K562 (cell line): ENCODE measurements at regions not wholly inside any gene's neighbourhood (a gene's known extent, or its start where the extent isn't known, plus 50 kb on each side); places are given as distances from the start of the nearest gene placed in this dataset.

Source experiments
- ATAC-seq: fragments of 200-7000 bp; cut with Tn5 transposase; 3 replicates; pipeline ENCODE4 v1.9.1; 2020; ENCODE audit warnings: moderate library complexity
- BruUV-seq: library from RNA; stranded (reverse); fragments of 400-500 nt; replicated peaks from 2 replicates; lab custom pipeline; 2021; lab: Mats Ljungman, UMichigan
- CTCF ChIA-PET: fragments of 300-600 bp; formaldehyde crosslinking; extraction: SDS; loops from one replicate; lab custom pipeline; 2021; ENCODE audit warnings: low intra/inter-chr PET ratio; lab: Yijun Ruan, JAX
- POLR2A ChIA-PET: fragments of 300-600, 350-650 bp; sonication (Branson Sonifier 250); formaldehyde crosslinking; extraction: SDS; loops from one replicate; lab custom pipeline; 2021; ENCODE audit warnings: antibody characterized with exemption, inconsistent platforms; lab: Yijun Ruan, JAX
- DNase-seq, 4 experiments: peaks; one replicate each; pipeline versions ENCODE4 v3.0.0 to v3.0.0-alpha.2; 2011 to 2018; ENCODE audit warnings: low spot score in 3 of 4, mixed read lengths in 3 of 4; ENCODE audit errors: extremely low read depth in 1 of 4
- FAIRE-seq: peaks from 2 replicates; lab custom pipeline; 2011; peaks lifted over from hg19 to GRCh38; lab: Jason Lieb, UNC
- H2AFZ ChIP-seq: 2 replicates; pipeline ENCODE4 v1.6.0; 2011; ENCODE audit warnings: low read depth, low read length, control low read depth, inconsistent platforms
- H3K27ac ChIP-seq: fragments of 200-600 bp; 3 replicates; pipeline ENCODE4 v1.8.0; 2011; ENCODE audit warnings: low read depth, mild to moderate bottlenecking, control low read depth, inconsistent platforms, low read length, moderate library complexity, mixed read lengths; ENCODE audit errors: extremely low read depth
- H3K27me3 ChIP-seq, 2 experiments: fragments of 300-600 bp in 1 of 2; 2 replicates in 1 of 2; 3 replicates in 1 of 2; pipeline versions ENCODE4 v1.6.0 to v1.8.0; 2011; ENCODE audit warnings: inconsistent platforms in 2 of 2, low read length in 2 of 2, mild to moderate bottlenecking in 1 of 2, mixed read lengths in 1 of 2, moderate library complexity in 1 of 2; ENCODE audit not compliant: control insufficient read depth in 2 of 2, insufficient read depth in 2 of 2
- H3K36me3 ChIP-seq: fragments of 300-600 bp; 3 replicates; pipeline ENCODE4 v1.8.0; 2011; ENCODE audit warnings: mild to moderate bottlenecking, low read length, inconsistent platforms; ENCODE audit not compliant: control insufficient read depth, insufficient read depth
- H3K4me1 ChIP-seq, 2 experiments: fragments of 200-600 bp in 1 of 2; replicated peaks in 1 of 2; 2 replicates in 1 of 2; 3 replicates in 1 of 2; pipeline versions ENCODE4 v1.5.1 to v1.8.0; 2011; ENCODE audit warnings: inconsistent platforms in 2 of 2, low read length in 2 of 2, mild to moderate bottlenecking in 1 of 2, mixed read lengths in 1 of 2, moderate library complexity in 1 of 2; ENCODE audit not compliant: control insufficient read depth in 2 of 2, insufficient read depth in 2 of 2
- H3K4me2 ChIP-seq: 2 replicates; pipeline ENCODE4 v1.6.1; 2011; ENCODE audit warnings: low read length, control low read depth, inconsistent platforms, mixed read lengths; ENCODE audit not compliant: insufficient read depth
- H3K4me3 ChIP-seq: fragments of 200-600 bp; sonication (generic), shearing (Covaris generic); 2 replicates; pipeline ENCODE4 v1.5.1; 2016; ENCODE audit warnings: control low read depth, inconsistent platforms
- H3K79me2 ChIP-seq: fragments of 200-600 bp; 3 replicates; pipeline ENCODE4 v1.8.0; 2011; ENCODE audit warnings: low read length, inconsistent platforms; ENCODE audit not compliant: control insufficient read depth, insufficient read depth
- H3K9ac ChIP-seq, 2 experiments: 2 replicates each; pipeline versions ENCODE4 v1.6.0 to v1.6.1; 2011; ENCODE audit warnings: low read depth in 2 of 2, low read length in 2 of 2, control low read depth in 1 of 2, inconsistent platforms in 1 of 2, mild to moderate bottlenecking in 1 of 2, mixed read lengths in 1 of 2; ENCODE audit not compliant: insufficient read depth in 1 of 2
- H3K9me1 ChIP-seq: one replicate; pipeline ENCODE4 v1.6.0; 2011; ENCODE audit warnings: inconsistent platforms, mild to moderate bottlenecking, low read length, moderate library complexity; ENCODE audit not compliant: control insufficient read depth, insufficient read depth
- H3K9me3 ChIP-seq: replicated peaks from 2 replicates; pipeline ENCODE4 v1.5.1; 2011; ENCODE audit warnings: low read depth, low read length, inconsistent platforms; ENCODE audit not compliant: control insufficient read depth, insufficient read depth
- H4K20me1 ChIP-seq: replicated peaks from 2 replicates; pipeline ENCODE4 v1.6.1; 2011; ENCODE audit warnings: low read length, inconsistent platforms, mixed read lengths; ENCODE audit not compliant: control insufficient read depth, insufficient read depth
- ARID1B ChIP-seq: fragments of 450-650 bp; IDR thresholded peaks from 2 replicates; pipeline ENCODE4 v1.6.1; 2016; ENCODE audit warnings: antibody characterized with exemption, mild to moderate bottlenecking, inconsistent platforms
- ESRRB ChIP-seq: fragments of 250-450 bp; sonication (Bioruptor Pico); IDR thresholded peaks from 2 replicates; pipeline ENCODE4 v1.5.0; 2020; ENCODE audit warnings: mild to moderate bottlenecking, moderate library complexity, borderline replicate concordance
- HNRNPLL ChIP-seq: fragments of 200-400 bp; formaldehyde crosslinking; IDR thresholded peaks from 2 replicates; pipeline ENCODE4 v1.6.1; 2017; ENCODE audit warnings: low read length, low read depth, mild to moderate bottlenecking; ENCODE audit not compliant: poor library complexity, severe bottlenecking
- KDM5B ChIP-seq: fragments of 200-600 bp; sonication (generic); IDR thresholded peaks from 2 replicates; pipeline ENCODE4 v1.6.1; 2012; ENCODE audit warnings: low read depth, mild to moderate bottlenecking, moderate library complexity, low read length, control low read depth, inconsistent platforms; ENCODE audit not compliant: insufficient replicate concordance
- NONO ChIP-seq, 2 experiments: fragments of 200-400 bp in 1 of 2; fragments of 450-650 bp in 1 of 2; formaldehyde crosslinking in 1 of 2; IDR thresholded peaks; 2 replicates each; pipeline ENCODE4 v1.6.1; 2017; ENCODE audit warnings: low read depth in 2 of 2, mild to moderate bottlenecking in 2 of 2, moderate library complexity in 2 of 2, low read length in 1 of 2
- PHB2 ChIP-seq: fragments of 450-650 bp; IDR thresholded peaks from 2 replicates; pipeline ENCODE4 v1.6.1; 2017; ENCODE audit warnings: low read depth
- PML ChIP-seq: IDR thresholded peaks from 2 replicates; pipeline ENCODE4 v1.6.1; 2012; ENCODE audit warnings: low read length, inconsistent platforms
- SMARCA5 ChIP-seq: fragments of 450-650 bp; IDR thresholded peaks from 2 replicates; pipeline ENCODE4 v1.6.1; 2016
- SOX6 ChIP-seq: fragments of 450-650 bp; IDR thresholded peaks from 2 replicates; pipeline ENCODE4 v1.6.1; 2014; ENCODE audit warnings: mild to moderate bottlenecking
- XRCC4 ChIP-seq: IDR thresholded peaks from one replicate; pipeline ENCODE4 v1.6.1; 2011; ENCODE audit not compliant: insufficient read depth, insufficient read length; ENCODE audit errors: extremely low read depth
- ZSCAN29 ChIP-seq: fragments of 450-650 bp; IDR thresholded peaks from 2 replicates; pipeline ENCODE4 v1.6.1; 2017
- ZSCAN32 ChIP-seq: fragments of 450-650 bp; formaldehyde crosslinking; IDR thresholded peaks from 2 replicates; pipeline ENCODE4 v1.4.0; 2020; ENCODE audit warnings: mild to moderate bottlenecking, moderate library complexity
- WGBS: fragments of 100-300 bp; shearing (Covaris generic); methylation state at CpG from one replicate; pipeline ENCODE4 v1.1.6; 2016; ENCODE audit warnings: low coverage, mixed read lengths; ENCODE audit not compliant: insufficient coverage; ENCODE audit errors: missing lambda C conversion rate; 5-methylcytosine and 5-hydroxymethylcytosine counted together
- in situ Hi-C: fragments of 300-500 bp; cut with MboI; formaldehyde crosslinking; loops from 4 replicates; pipeline ENCODE4 v1.15.0; 2018; ENCODE audit warnings: inconsistent platforms, mixed read lengths
- intact Hi-C: fragments of 100-400 bp; cut with micrococcal nuclease; formaldehyde crosslinking; loops from 2 replicates; pipeline ENCODE4 v1.14.2; 2022
- TF ChIP-seq, protein P1 (sequence below): fragments of 450-650 bp; formaldehyde crosslinking; IDR thresholded peaks from 2 replicates; pipeline ENCODE4 v1.4.0; 2022; ENCODE audit warnings: mild to moderate bottlenecking, moderate library complexity
- TF ChIP-seq, protein P2 (sequence below): fragments of 450-650 bp; IDR thresholded peaks from 2 replicates; pipeline ENCODE4 v1.6.1; 2016; ENCODE audit warnings: missing biosample characterization, missing genetic modification characterization
- TF ChIP-seq, protein P3 (sequence below): IDR thresholded peaks from 3 replicates; pipeline ENCODE4 v1.6.1; 2011; ENCODE audit warnings: borderline replicate concordance, mild to moderate bottlenecking, moderate library complexity; ENCODE audit not compliant: insufficient read length; ENCODE audit errors: extremely low read depth

DNA sequence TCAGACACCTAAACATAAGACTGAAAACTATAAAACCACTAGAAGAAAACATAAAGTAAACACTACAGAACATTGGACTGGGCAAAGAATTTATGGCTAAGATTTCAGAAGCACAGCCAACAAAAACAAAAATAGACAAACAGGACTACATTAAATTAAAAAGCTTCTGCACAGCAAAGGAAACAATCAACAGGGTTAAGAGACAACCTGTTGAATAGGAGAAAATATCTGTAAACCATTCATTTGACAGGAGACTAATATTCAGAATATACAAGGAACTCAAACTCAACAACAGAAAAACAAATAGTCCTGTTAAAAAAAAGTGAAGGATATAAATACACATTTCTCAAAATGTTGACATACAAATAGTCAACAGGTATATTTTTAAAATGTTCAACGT, 106.7 kb upstream of the FANCL start:
- H2AFZ ChIP-seq = no peak overlapping the region
- no peaks in the 10 kb centered on the region for H3K9me3 ChIP-seq
- no peak overlapping the region for H3K9ac ChIP-seq
- POLR2A ChIA-PET = no interaction called here
- no peak for TF ChIP-seq ZSCAN29
- no peak for TF ChIP-seq ARID1B
- TF ChIP-seq SOX6 = no peak
- TF ChIP-seq, protein P1, sequence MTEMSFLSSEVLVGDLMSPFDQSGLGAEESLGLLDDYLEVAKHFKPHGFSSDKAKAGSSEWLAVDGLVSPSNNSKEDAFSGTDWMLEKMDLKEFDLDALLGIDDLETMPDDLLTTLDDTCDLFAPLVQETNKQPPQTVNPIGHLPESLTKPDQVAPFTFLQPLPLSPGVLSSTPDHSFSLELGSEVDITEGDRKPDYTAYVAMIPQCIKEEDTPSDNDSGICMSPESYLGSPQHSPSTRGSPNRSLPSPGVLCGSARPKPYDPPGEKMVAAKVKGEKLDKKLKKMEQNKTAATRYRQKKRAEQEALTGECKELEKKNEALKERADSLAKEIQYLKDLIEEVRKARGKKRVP (CRISPR knock-in tag) = no peak
- no peak for TF ChIP-seq ZSCAN32 (CRISPR knock-in tag)
- TF ChIP-seq XRCC4 = no peak
- TF ChIP-seq KDM5B = no peak
- TF ChIP-seq, protein P2, sequence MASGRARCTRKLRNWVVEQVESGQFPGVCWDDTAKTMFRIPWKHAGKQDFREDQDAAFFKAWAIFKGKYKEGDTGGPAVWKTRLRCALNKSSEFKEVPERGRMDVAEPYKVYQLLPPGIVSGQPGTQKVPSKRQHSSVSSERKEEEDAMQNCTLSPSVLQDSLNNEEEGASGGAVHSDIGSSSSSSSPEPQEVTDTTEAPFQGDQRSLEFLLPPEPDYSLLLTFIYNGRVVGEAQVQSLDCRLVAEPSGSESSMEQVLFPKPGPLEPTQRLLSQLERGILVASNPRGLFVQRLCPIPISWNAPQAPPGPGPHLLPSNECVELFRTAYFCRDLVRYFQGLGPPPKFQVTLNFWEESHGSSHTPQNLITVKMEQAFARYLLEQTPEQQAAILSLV (tag) = no peak
- no peak for TF ChIP-seq HNRNPLL
- TF ChIP-seq, protein P3, sequence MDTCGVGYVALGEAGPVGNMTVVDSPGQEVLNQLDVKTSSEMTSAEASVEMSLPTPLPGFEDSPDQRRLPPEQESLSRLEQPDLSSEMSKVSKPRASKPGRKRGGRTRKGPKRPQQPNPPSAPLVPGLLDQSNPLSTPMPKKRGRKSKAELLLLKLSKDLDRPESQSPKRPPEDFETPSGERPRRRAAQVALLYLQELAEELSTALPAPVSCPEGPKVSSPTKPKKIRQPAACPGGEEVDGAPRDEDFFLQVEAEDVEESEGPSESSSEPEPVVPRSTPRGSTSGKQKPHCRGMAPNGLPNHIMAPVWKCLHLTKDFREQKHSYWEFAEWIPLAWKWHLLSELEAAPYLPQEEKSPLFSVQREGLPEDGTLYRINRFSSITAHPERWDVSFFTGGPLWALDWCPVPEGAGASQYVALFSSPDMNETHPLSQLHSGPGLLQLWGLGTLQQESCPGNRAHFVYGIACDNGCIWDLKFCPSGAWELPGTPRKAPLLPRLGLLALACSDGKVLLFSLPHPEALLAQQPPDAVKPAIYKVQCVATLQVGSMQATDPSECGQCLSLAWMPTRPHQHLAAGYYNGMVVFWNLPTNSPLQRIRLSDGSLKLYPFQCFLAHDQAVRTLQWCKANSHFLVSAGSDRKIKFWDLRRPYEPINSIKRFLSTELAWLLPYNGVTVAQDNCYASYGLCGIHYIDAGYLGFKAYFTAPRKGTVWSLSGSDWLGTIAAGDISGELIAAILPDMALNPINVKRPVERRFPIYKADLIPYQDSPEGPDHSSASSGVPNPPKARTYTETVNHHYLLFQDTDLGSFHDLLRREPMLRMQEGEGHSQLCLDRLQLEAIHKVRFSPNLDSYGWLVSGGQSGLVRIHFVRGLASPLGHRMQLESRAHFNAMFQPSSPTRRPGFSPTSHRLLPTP = no peak
- TF ChIP-seq PHB2 = no peak
- TF ChIP-seq SMARCA5 = no peak
- no peak for TF ChIP-seq PML
- no peak for TF ChIP-seq ESRRB (CRISPR knock-in tag)
- no peak for TF ChIP-seq NONO (IDR thresholded peaks at IDR 0.05; ENCODE audit: low read depth in 2 of 2, low read length in 1 of 2)
- TF ChIP-seq, all 486 proteins: peak for 0
- no peak overlapping the region for H3K4me2 ChIP-seq
- no peaks in the 10 kb centered on the region for H3K36me3 ChIP-seq
- intact Hi-C loops = no loop called here
- H3K27ac ChIP-seq = no peak overlapping the region
- H3K79me2 ChIP-seq = no peaks in the 10 kb centered on the region
- CTCF ChIA-PET = no interaction called here
- no peaks in the 10 kb centered on the region for H3K9me1 ChIP-seq
- no peaks in the 10 kb centered on the region for H3K4me1 ChIP-seq
- no peak for FAIRE-seq
- H3K27me3 ChIP-seq = no peaks in the 10 kb centered on the region
- ATAC-seq = no peak
- no peak overlapping the region for H3K4me3 ChIP-seq
- BruUV-seq = no TSS peak
- H4K20me1 ChIP-seq = no peaks in the 10 kb centered on the region
- no peak for DNase-seq
- in situ Hi-C loops = no loop called here
- WGBS = 0% methylated on average over 1 of the region's 1 CpG
